ENCODE measurements at regions not wholly inside any gene's neighbourhood (a gene's known extent, or its start where the extent isn't known, plus 50 kb on each side); places are given as distances from the start of the nearest gene placed in this dataset.

DNA sequence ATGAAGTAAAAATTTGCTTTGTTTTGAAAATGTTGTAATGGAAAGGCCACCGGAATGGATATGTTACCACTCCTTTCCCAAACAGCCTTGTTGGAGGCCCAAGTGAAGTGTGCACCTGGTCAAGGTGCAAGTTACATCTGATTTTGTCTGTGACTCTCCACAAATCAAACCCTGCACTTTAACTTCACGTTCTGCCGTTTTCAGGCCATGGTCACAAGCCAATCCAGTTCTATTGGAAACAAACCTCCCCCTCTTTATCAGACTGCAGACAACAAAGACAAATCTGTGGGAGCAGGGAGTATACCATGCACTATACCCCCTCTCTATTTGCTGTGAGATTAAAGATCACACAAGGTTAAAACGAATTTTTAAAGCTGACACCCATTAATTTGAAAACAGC lies 155.6 kb upstream of the RFC3 start:
- TF ChIP-seq YY1 (IDR thresholded peaks at IDR 0.05; ENCODE audit: insufficient read depth, insufficient read length), result no peak
- TF ChIP-seq ZNF274 (IDR thresholded peaks at IDR 0.05; ENCODE audit: low read depth, low read length), result no peak
- TF ChIP-seq SUZ12 (IDR thresholded peaks at IDR 0.05; ENCODE audit: extremely low read depth, insufficient read depth, insufficient read length), result no peak

Measured in NT2/D1 (cell line).